NCI-H345 treated with DMSO at 0.1 percent for 48 hours (cell line): ENCODE measurements at regions not wholly inside any gene's neighbourhood (a gene's known extent, or its start where the extent isn't known, plus 50 kb on each side); places are given as distances from the start of the nearest gene placed in this dataset.

Experiments used
- DNase-seq: peaks from one replicate; lab custom pipeline; 2025; ENCODE audit not compliant: unreplicated experiment; lab: John Stamatoyannopoulos, UW

- DNase-seq, result no peak
These were observed 289.4 kb downstream of the CHRM3 start for GRCh38 chr1:239675735-239676134.

DNA sequence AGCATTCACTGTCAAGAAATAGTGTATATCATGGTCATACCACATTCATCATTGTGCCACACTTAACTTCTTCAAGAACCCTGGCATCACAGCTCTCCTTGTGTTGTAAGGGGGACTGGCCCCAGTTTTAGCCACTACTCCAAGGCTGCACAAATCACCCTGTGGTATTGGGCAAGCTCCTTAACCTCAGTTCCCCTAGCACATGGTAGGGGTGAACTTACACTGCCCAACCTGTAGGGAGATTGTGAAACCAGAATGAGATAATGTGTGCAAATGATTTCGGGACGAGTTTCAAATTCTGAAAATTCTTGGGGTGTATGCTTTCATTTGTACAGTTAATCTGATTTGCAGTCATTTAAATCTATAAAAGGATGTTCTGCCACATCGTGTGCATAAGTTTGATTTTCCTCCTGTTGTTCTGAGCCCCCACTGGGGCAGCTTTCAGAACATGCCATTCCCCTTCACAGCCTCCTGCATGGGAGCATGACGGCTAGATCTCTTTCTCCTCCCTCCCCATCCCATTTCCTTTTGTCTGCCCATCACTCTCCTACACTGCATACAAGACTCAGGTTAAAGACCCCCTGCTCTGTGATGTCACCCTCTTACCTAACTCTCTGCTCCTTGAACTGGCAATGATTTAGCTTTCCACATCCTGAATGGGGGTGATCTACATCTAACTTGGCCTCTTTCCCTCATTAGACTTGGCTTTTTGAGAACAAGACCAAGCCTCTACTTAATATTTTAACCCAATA is 290.3 kb downstream of the CHRM3 start:
- no peak for DNase-seq

DNA sequence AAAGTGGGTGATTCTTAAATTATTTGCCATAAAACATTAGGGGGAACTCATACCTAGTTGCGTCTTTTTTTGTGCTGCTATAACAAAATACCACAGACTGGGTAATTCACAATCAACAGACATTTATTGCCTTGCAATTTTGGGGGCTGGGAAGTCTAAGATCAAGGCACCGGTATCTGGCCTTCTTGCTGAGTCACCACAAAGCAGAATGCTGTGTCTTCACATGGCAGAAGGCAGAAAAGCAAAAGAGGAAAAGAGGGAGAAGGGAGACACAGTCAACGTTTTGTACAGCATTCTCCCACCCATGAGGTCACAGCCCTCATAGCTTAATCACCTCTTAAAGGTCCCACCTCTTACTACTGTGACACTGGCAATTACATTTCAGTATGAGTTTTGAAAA is 291.0 kb downstream of the CHRM3 start:
- DNase-seq, result no peak

DNA sequence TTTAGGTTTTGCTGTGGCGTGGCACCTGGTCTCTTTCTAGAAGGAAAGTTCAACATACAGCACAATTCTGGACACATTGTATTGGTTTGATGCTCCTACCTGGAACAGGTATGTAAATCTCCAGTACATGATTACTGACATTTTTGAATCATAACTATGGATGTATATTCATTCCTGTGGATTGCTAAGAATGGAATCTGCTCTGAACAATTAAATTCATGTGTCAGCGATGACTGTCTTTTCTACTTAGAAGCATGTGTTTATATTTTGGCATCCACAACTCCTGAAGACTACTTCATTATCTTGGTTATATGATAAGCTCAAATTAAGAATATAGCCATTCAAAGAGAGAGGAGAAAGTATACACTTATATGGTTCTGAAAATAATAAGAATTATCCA is 291.8 kb downstream of the CHRM3 start:
- DNase-seq, result no peak

DNA sequence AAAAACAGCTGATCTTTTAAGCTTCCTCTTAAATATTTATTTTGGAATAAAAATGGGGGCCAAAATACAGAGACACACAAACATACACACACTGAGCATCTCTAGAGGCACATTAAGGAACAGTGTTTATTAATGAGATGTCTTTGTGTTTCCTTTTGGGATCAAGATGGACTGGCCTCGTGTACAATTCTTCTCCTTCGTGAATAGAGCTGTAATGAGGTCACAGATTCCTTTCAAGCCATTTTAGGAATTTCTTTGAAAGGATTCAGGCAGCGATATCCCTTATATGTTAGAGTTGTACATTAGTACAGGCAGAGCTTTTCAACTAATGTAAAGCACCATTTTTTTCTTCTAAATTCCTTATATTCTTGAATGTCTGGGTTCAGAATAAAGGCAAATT is 295.7 kb downstream of the CHRM3 start:
- no peak for DNase-seq

GRCh38 chr1:239682960-239683359 is 296.6 kb downstream of the CHRM3 start:
- DNase-seq, result no peak

- no peak for DNase-seq
These were observed 300.0 kb downstream of the CHRM3 start for GRCh38 chr1:239686386-239686785.

DNA sequence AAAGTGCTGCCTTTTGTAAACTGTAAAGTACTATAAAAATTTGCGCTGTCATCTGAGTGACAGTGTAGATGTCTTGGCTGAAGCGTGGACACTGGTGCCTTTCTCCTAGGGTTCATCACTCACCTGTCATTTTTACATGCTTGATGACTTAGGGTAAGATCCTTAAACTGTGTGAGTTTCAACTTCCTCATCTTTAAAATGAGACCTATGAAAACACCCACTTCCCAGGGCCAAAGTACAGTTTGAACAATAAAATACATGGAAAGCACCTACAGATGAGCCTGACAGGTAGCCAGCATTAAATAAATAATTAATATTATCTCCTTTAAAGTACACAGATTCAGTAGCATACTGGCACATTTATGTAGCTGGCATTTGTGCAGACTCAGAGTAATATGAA is 309.9 kb downstream of the CHRM3 start:
- no peak for DNase-seq

GRCh38 chr1:239700667-239701066 is 314.3 kb downstream of the CHRM3 start:
- DNase-seq, result no peak

GRCh38 chr1:239703075-239703474 is 316.7 kb downstream of the CHRM3 start:
- DNase-seq, result no peak

- DNase-seq, result no peak
These were observed 320.0 kb downstream of the CHRM3 start for GRCh38 chr1:239706245-239706892.

DNA sequence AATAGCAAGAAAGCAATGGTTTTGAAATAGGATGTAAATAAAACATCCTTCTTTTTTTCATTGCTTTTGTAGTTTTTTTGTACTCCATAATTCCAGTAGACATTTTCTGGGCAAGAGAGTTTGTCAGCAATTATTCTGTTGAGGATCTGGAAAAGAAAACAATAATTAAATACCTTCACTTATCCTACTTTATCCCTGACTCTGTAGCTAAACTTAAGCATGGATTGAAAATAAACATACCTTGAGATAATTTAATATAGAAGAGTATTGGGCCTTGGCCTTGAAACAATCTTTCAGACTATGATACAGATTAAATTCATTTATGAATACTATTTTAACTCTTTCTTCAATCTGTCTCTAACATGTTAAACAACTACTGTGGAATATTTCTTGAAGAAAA is 321.2 kb downstream of the CHRM3 start:
- no peak for DNase-seq

DNA sequence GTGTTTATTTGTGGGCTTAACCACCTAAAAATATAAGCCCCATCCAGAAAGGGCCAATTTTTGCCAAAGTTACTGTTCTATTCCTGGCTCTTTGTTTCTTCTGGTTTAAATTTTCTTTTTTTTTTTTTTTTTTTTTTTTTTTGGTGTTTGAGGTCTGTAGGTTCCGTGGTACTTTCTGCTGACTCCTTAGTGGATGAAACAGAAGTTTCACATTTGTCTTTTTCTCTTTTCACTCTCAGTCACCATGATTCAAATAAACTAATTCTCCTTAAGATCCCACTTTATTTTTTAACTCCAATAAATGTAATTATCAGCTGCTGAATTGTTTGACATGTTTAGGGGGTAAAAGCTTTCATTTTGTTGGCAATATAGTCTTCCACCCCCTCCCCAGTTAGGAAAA is 322.3 kb downstream of the CHRM3 start:
- DNase-seq, result no peak

DNA sequence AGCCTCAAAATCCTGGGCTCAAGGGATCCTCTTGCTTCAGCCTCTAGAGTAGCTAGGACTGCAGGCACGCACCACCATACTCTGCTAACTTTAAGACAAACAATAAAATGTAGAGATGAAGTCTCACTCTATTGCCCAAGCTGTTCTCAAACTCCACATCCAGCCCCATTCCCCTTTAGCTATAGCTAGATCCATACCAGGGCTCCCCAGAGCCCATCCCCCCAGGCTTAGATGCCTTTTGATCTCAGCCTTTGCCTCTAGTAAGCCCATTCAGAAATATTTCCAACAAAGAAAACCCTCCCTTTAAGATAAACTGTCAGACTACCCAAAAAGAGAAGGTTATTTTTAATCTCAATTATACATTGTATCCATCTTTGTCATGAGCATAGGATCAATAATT is 325.4 kb downstream of the CHRM3 start:
- no peak for DNase-seq

GRCh38 chr1:239717097-239717917 is 330.9 kb downstream of the CHRM3 start:
- no peak for DNase-seq

DNA sequence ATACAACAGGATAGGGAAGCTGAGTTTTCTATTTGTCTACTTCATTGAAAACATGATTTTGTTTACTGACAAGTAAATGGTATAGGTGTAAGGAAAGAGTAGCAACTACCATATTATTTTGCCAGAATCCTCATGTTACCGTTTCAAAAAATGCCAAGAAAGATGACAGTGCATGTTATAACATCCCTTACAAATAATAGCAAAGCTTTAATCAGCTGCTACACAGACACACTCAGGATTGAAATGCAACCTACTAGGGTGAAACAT is 331.5 kb downstream of the CHRM3 start:
- no peak for DNase-seq

- no peak for DNase-seq
These were observed 332.2 kb downstream of the CHRM3 start for GRCh38 chr1:239718571-239718970.

DNA sequence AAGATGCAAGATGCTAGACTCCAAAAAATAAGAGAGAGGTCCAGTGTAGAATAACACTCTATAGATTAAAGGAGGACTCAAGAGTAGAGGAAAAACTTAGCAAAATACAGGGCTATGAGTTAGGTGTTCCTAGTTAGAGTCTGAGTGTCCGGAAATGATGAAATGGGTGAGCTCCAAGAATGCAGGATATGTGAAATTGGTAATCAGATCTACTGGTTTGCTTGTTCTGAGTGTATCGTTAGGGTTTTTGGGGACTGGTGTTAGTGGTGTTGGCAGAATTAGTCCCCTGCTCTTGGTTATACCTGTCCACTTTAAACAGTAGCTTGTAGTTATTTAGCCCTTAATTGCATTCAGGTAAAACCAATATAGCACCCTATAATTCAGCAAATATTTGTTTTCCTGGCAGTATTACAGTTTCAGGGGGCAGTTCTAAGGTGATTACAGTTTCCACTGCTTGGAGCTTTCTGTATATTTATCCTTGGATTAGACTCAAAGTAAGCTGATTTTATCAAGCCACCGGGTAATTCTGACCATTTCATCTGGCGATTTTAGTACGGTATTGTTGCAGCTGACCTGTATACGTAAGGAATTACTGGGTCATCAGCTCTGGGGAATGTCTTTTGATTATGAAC is 332.7 kb downstream of the CHRM3 start:
- DNase-seq, result no peak

- DNase-seq, result no peak
These were observed 333.4 kb downstream of the CHRM3 start for GRCh38 chr1:239719642-239720258.

GRCh38 chr1:239722035-239722434 is 335.7 kb downstream of the CHRM3 start:
- no peak for DNase-seq

- no peak for DNase-seq
These were observed 337.5 kb downstream of the CHRM3 start for GRCh38 chr1:239723776-239724367.
